HCT116 (cell line): ENCODE measurements at regions not wholly inside any gene's neighbourhood (a gene's known extent, or its start where the extent isn't known, plus 50 kb on each side); places are given as distances from the start of the nearest gene placed in this dataset.

Source experiments
- ATAC-seq: fragments of 200-7000 bp; cut with Tn5 transposase; 2 replicates; pipeline ENCODE4 v1.9.1; 2020; ENCODE audit warnings: mild to moderate bottlenecking, moderate library complexity
- BruUV-seq: library from RNA; stranded (reverse); fragments of 400-500 nt; replicated peaks from 2 replicates; lab custom pipeline; 2021; lab: Mats Ljungman, UMichigan
- CTCF ChIA-PET: fragments of 300-600 bp; sonication (Branson Sonifier 250); formaldehyde crosslinking; loops from one replicate; lab custom pipeline; 2021; ENCODE audit warnings: antibody characterized with exemption; lab: Charles Lee
- POLR2A ChIA-PET: fragments of 300-600, 350-600 bp; sonication (Branson Sonifier 250); formaldehyde crosslinking; loops from one replicate; lab custom pipeline; 2021; ENCODE audit warnings: antibody characterized with exemption; lab: Charles Lee
- RAD21 ChIA-PET, 2 experiments: fragments of 300-600 bp; sonication (Branson Sonifier 250); formaldehyde crosslinking; loops; one replicate each; lab custom pipeline; 2023; ENCODE audit warnings: low total read pairs in 2 of 2; ENCODE audit not compliant: uncharacterized antibody in 2 of 2, unreplicated experiment in 2 of 2, low non-redundant PET in 1 of 2; lab: Charles Lee
- DNase-seq: peaks from one replicate; pipeline ENCODE4 v3.0.0-alpha.2; 2010; ENCODE audit warnings: low read depth, low spot score
- H2AFZ ChIP-seq: fragments of 200-600 bp; shearing (Covaris generic), sonication (generic); 2 replicates; pipeline ENCODE4 v1.6.1; 2017; ENCODE audit warnings: low read depth, mixed run types, mixed read lengths, antibody characterized with exemption, low read length; ENCODE audit not compliant: poor library complexity, severe bottlenecking
- H3K27ac ChIP-seq: 2 replicates; pipeline ENCODE4 v1.5.1; 2012; ENCODE audit warnings: low read depth, low read length
- H3K27me3 ChIP-seq: fragments of 200-600 bp; sonication (generic); 2 replicates; pipeline ENCODE4 v1.6.1; 2016; ENCODE audit warnings: mixed run types, low read length, mixed read lengths; ENCODE audit not compliant: insufficient read depth
- H3K36me3 ChIP-seq, 2 experiments: fragments of 200-500 bp in 1 of 2; fragments of 200-600 bp in 1 of 2; sonication (Bioruptor generic) in 1 of 2; sonication (generic) in 1 of 2; 2 replicates each; pipeline versions ENCODE4 v1.5.1 to v1.6.1; 2014 to 2016; ENCODE audit warnings: low read length in 2 of 2, inconsistent platforms in 1 of 2, mixed read lengths in 1 of 2, mixed run types in 1 of 2; ENCODE audit not compliant: insufficient read depth in 2 of 2, control insufficient read depth in 1 of 2
- H3K4me1 ChIP-seq, 2 experiments: fragments of 200-600 bp in 1 of 2; sonication (generic) in 1 of 2; 2 replicates each; pipeline versions ENCODE4 v1.5.1 to v1.6.1; 2012 to 2017; ENCODE audit warnings: low read length in 2 of 2, inconsistent platforms in 1 of 2, mild to moderate bottlenecking in 1 of 2, mixed read lengths in 1 of 2, mixed run types in 1 of 2, moderate library complexity in 1 of 2; ENCODE audit not compliant: insufficient read depth in 2 of 2, control insufficient read depth in 1 of 2
- H3K4me2 ChIP-seq: fragments of 200-600 bp; sonication (generic); 2 replicates; pipeline ENCODE4 v1.6.1; 2017; ENCODE audit warnings: mixed run types, low read length, mixed read lengths
- H3K4me3 ChIP-seq, 2 experiments: fragments of 200-600 bp in 1 of 2; sonication (generic) in 1 of 2; replicated peaks in 1 of 2; 2 replicates each; pipeline ENCODE4 v1.5.1; 2011 to 2016; ENCODE audit warnings: low read length in 2 of 2, control low read depth in 1 of 2, low read depth in 1 of 2, mild to moderate bottlenecking in 1 of 2, mixed read lengths in 1 of 2, mixed run types in 1 of 2
- H3K79me2 ChIP-seq: fragments of 200-600 bp; sonication (generic); 2 replicates; pipeline ENCODE4 v1.6.1; 2017; ENCODE audit warnings: mild to moderate bottlenecking, mixed run types, low read length, moderate library complexity, mixed read lengths; ENCODE audit not compliant: insufficient read depth
- H3K9ac ChIP-seq: fragments of 200-600 bp; sonication (generic); 2 replicates; pipeline ENCODE4 v1.6.1; 2016; ENCODE audit warnings: low read length, mixed read lengths
- H3K9me2 ChIP-seq: fragments of 200-600 bp; sonication (generic), shearing (Covaris generic); 2 replicates; pipeline ENCODE4 v1.6.1; 2017; ENCODE audit warnings: mixed run types, mild to moderate bottlenecking, moderate library complexity; ENCODE audit not compliant: insufficient read depth
- H3K9me3 ChIP-seq, 2 experiments: fragments of 200-500 bp in 1 of 2; fragments of 200-600 bp in 1 of 2; sonication (Bioruptor generic) in 1 of 2; sonication (generic) in 1 of 2; 2 replicates each; pipeline ENCODE4 v1.6.1; 2014 to 2017; ENCODE audit warnings: low read length in 2 of 2, mixed read lengths in 2 of 2, inconsistent platforms in 1 of 2, low read depth in 1 of 2, mild to moderate bottlenecking in 1 of 2, mixed run types in 1 of 2, moderate library complexity in 1 of 2; ENCODE audit not compliant: control insufficient read depth in 1 of 2, insufficient read depth in 1 of 2
- H4K20me1 ChIP-seq: fragments of 200-600 bp; sonication (generic), shearing (Covaris generic); 2 replicates; pipeline ENCODE4 v1.6.1; 2017; ENCODE audit warnings: mixed run types, mild to moderate bottlenecking, moderate library complexity; ENCODE audit not compliant: insufficient read depth
- EGR1 ChIP-seq: IDR thresholded peaks from 2 replicates; pipeline ENCODE4 v1.6.1; 2012; ENCODE audit warnings: low read depth
- EZH2phosphoT487 ChIP-seq: fragments of 200-600 bp; IDR thresholded peaks from 2 replicates; pipeline ENCODE4 v1.6.1; 2018; ENCODE audit warnings: antibody characterized with exemption, borderline replicate concordance
- FOSL1 ChIP-seq: IDR thresholded peaks from 2 replicates; pipeline ENCODE4 v1.6.1; 2012; ENCODE audit warnings: low read depth
- MAX ChIP-seq: IDR thresholded peaks from 2 replicates; pipeline ENCODE4 v1.6.1; 2012
- POLR2AphosphoS5 ChIP-seq: IDR thresholded peaks from 2 replicates; pipeline ENCODE4 v1.6.1; 2011; ENCODE audit warnings: mild to moderate bottlenecking, low read depth, low read length, moderate library complexity
- REST ChIP-seq: IDR thresholded peaks from 2 replicates; pipeline ENCODE4 v1.6.1; 2012; ENCODE audit warnings: low read depth
- SRF ChIP-seq: IDR thresholded peaks from 2 replicates; pipeline ENCODE4 v1.6.1; 2012; ENCODE audit warnings: low read depth
- YY1 ChIP-seq: IDR thresholded peaks from 2 replicates; pipeline ENCODE4 v1.6.1; 2011; ENCODE audit warnings: low read length, low read depth, moderate library complexity, mild to moderate bottlenecking; ENCODE audit not compliant: insufficient replicate concordance; ENCODE audit errors: extremely low read depth
- ZBTB33 ChIP-seq: IDR thresholded peaks from 2 replicates; pipeline ENCODE4 v1.6.1; 2011; ENCODE audit warnings: mild to moderate bottlenecking, low read length, moderate library complexity; ENCODE audit not compliant: insufficient replicate concordance; ENCODE audit errors: extremely low read depth
- ZFX ChIP-seq: fragments of 450-650 bp; IDR thresholded peaks from 2 replicates; pipeline ENCODE4 v1.6.1; 2017
- intact Hi-C: fragments of 100-400 bp; cut with micrococcal nuclease; formaldehyde crosslinking; loops from 2 replicates; pipeline ENCODE4 v1.10.0; 2022

- POLR2A ChIA-PET: no interaction called here
- DNase-seq: no peak
- CTCF ChIA-PET: no interaction called here
- TF ChIP-seq ZFX (no peak), EGR1 (no peak), POLR2AphosphoS5 (no peak), ZBTB33 (no peak), SRF (no peak), YY1 (no peak), FOSL1 (no peak), REST (no peak), MAX (no peak), EZH2phosphoT487 (no peak)
- H3K9me3 ChIP-seq: peaks cover 0 to 3% of the 10 kb centered on the region in 2 experiments; a peak in 2 of 4 replicates
- H3K4me2 ChIP-seq: no peak overlapping the region
- H3K79me2 ChIP-seq: no peaks in the 10 kb centered on the region
- H3K9me2 ChIP-seq: no peaks in the 10 kb centered on the region
- H3K4me3 ChIP-seq: no peak overlapping the region
- H4K20me1 ChIP-seq: no peaks in the 10 kb centered on the region
- H2AFZ ChIP-seq: no peak overlapping the region
- H3K36me3 ChIP-seq: no peaks in the 10 kb centered on the region
- H3K4me1 ChIP-seq: peaks cover 0 to 3% of the 10 kb centered on the region in 2 experiments; a peak in 2 of 4 replicates
- RAD21 ChIA-PET: no interaction called here
- no peak overlapping the region for H3K9ac ChIP-seq
- H3K27me3 ChIP-seq: no peaks in the 10 kb centered on the region
- no TSS peak for BruUV-seq
- ATAC-seq: no peak
- intact Hi-C loops: loop anchor here (10.0 kb wide), 1 partner anchor 863 kb away; no protein-coding TSS in a partner anchor
- no peak overlapping the region for H3K27ac ChIP-seq
Measured at GRCh38 chr11:13188179-13188578, 89.4 kb upstream of the BMAL1 start.
